GM19397 (cell line): ENCODE measurements at regions not wholly inside any gene's neighbourhood (a gene's known extent, or its start where the extent isn't known, plus 50 kb on each side); places are given as distances from the start of the nearest gene placed in this dataset.

Experiments
- ATAC-seq: cut with Tn5 transposase; IDR thresholded peaks from one replicate; pipeline ENCODE4 v1.9.1; 2021; ENCODE audit warnings: mild to moderate bottlenecking, moderate library complexity; ENCODE audit not compliant: unreplicated experiment

DNA sequence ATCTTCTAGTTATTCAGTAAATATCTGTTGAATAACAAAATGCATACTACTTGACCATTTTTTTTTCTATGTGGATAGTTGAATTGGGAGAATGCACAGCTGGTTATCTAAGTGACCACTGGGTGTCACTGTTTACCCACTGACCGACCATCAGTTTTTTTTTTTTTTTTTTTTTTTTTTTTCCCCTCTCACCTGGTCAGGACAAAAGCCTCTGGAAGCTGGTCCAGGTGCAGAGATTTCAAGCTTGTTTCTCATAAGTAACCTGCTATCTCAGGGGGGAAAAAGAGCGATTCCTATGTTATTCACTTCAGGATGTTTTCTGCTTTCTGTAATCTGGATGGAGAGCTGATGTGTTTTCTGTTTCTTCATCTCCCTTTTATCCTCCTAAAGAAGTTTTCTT lies 256.0 kb downstream of the DCDC2C start:
- no peak for ATAC-seq

DNA sequence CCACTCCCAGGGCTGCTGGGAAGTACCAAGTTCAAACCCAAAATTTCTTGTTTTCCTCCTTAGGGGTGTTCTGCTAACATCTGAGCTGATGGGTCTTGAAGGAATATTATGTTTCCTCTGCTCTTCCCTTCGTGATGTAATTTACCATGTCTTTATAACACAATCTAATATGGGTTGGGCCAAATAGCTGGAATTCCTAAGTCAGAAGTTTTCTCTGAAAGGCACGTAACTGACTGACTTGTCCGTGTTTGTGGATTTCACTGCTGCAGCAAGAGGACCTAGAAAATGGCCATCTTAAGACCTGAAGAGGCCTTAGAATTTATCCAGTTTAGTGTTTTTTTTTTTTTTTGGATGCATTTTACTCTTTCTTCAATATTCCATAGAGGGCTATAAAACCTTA lies 256.7 kb downstream of the DCDC2C start:
- no peak for ATAC-seq

DNA sequence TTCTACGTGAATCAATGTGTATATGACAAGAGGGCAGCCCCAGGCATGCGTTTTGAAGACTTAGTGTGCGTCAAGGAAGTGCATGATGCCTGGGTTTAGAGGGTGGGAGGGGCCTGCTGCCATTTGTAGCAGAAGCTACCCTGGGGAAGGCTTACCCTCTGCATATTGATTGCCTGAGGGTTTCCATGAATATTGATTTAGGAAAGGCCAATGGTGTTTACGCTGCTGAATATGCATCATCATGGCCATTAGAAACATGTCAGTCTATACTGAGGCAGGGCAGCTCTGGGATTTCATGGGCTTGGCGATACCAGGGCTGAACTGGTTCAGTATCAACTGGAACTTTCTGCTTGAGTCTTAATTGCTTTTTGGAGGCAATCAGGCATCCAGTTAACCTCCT lies 259.3 kb downstream of the DCDC2C start:
- ATAC-seq = no peak

DNA sequence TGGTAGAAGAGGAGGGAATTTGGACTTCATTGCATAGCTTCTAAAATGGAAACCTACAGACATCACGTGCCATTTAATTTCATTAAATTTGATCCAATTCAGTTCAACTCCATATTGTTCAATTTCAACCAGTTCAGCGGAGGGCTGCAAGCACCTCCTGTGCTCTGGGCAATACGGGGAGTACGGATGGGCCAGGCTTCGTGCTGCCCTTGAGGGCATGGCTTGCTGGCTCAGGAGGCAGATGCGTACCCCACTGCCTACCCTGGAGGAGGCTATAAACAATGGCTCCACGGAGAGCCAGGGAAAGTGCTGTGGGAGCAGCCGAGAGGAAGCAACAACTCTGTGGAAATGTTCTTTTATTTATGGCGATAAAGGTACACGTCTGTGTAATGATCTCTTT lies 261.8 kb downstream of the DCDC2C start:
- no peak for ATAC-seq

DNA sequence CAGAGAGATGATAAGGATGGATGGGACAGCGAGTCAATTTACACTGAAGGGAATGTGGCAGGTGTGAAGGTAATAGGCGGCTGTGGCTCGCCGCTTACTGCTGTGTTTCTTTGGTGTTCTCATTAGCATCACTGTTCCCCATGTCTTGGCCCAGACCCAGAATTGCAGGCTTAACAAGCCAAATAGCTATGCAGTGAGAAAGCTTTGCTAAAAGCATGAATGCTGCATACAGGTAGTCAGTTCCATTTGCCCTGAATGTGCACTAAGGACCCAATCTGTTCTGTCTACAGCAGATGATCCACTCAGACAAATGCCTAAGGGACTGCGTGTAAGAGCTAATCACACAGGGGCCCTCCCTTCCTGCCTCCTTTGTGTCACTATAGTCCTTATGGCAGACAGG lies 262.6 kb downstream of the DCDC2C start:
- no peak for ATAC-seq

DNA sequence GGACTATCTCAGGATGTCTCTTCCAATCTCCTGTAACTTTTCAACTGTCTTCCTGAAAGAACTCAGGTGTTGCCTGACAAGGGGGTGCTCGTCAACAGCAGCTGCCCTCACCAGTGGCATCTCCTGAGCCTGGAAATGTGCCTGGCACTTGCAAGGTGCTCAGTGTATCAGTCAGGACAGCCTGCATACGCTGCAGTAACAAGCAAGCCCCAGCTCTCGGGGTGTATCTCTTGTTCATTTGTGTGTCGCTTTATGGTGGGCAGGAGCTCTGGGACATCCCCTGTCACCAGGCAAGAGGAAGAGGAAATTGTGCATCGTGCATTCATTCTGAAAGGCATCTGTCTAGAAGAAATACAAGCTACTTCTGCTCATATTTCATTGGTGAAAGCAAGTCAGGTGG lies 263.1 kb downstream of the DCDC2C start:
- ATAC-seq = no peak

DNA sequence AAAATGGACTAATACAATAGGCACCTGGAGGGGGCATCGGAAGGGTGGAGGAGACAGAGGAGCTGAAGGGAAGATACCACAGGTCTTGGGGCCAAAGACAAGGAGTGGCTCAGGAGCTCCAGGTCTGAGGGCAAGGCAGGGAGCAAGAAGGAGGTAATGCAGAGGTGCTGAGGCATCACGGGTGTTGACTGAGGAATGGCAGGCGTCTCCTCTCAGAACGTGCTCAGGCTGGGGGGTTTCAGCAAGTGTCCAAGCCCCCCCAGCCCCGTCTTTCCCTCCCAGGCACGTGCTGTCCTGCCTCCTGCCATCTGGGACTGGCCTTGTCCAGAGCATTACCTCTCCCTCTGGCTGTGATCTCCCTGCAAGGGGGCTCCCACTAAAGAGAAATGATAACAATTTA lies 265.4 kb downstream of the DCDC2C start:
- ATAC-seq = no peak

DNA sequence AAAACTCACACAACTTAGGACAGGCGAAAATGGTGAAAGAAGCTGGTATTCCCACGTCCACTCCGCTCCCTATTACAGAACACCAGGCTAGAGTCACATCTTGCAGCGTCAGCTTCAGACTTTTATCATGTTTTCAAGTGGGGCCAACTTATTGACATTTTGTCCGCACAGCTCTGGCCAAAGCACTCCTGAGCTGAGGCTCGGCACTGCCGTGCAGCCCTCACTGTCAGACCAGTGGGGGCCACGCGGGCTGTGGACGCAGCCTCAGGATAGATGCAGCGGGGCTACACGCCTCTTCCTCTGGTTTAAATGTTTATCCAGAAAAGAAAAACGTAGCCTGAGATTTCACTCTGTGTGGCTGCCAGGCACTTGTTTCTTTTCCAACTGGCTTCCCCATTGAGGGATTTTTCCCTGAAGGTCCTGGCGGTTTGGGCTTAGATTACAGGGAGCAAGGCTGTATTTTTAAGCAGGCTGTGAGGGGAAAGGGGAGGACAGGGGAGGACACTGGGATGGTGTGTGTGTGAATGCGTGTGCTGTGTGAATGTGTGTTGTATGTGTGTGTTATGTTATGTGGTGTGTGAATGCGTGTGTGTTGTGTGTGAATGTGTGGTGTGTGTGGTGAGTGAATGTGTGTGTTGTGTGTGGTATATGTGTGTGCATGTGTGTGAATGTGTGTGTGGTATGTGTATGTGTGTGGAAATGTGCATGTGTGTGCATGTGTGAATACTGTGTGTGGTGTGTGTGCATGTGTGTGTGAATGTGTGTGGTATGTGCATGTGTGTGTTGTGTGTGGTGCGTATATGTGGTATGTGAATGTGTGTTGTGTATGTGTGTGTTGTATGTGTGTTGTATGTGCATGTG lies 267.6 kb downstream of the DCDC2C start:
- ATAC-seq = no peak

DNA sequence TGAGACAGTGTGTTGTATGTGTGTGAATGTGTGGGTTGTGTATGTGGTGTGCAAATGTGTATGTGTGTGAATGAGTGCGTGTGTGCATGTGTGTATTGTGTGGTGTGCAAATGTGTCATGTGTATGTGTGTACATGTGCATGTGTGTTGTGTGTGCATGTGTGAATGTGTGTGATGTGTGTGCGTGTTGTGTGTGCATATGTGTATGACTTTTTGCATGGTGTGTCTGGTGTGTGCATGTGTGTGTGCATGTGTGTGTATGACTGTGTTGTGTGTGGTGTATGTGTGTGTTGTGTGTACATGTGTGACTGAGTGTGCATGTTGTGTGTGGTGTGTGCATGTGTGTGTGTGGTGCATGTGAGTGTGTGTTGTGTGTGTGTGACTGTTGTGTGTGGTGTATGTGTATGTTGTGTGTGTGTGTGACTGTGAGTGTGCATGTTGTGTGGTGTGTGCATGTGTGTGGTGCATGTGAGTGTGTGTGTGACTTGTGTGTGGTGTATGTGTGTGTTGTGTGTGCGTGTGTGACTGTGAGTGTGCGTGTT lies 268.3 kb downstream of the DCDC2C start:
- ATAC-seq = no peak

DNA sequence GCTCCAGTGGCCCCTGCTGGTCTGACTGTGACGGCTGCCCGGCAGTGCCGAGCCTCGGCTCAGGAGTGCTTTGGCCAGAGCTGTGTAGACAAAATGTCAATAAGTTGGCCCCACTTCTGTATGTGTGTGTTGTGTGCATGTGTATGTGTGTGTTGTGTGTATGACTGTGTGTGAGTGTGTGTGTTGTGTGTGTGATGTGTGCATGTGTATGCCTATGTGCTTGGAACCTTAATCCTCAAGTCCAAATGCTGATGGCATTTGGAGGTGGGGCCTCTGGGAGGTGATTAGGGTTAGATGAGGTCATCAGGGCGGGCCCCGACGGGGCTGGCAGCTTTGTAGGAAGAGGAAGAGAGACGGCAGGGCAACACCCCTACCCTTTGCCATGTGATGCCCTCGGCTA lies 269.0 kb downstream of the DCDC2C start:
- ATAC-seq = no peak

DNA sequence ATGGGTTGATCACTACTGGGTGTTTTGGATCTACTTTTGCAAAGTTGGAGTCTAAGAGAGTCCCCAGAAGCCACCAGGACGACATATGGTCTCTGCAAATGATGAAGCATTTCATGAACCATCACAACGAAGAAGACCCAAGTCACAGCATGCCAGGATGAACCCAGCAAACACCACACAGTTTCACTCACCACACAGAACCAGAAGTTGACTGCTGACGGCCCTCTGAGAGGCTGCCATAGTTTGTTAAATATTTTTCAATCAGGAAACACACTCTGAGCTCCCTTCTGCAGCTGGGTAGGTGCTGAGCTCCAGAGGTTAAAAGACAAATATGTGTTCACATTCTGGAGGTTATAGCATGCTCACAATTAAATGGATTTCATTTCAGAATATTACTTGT lies 271.4 kb downstream of the DCDC2C start:
- ATAC-seq = no peak

DNA sequence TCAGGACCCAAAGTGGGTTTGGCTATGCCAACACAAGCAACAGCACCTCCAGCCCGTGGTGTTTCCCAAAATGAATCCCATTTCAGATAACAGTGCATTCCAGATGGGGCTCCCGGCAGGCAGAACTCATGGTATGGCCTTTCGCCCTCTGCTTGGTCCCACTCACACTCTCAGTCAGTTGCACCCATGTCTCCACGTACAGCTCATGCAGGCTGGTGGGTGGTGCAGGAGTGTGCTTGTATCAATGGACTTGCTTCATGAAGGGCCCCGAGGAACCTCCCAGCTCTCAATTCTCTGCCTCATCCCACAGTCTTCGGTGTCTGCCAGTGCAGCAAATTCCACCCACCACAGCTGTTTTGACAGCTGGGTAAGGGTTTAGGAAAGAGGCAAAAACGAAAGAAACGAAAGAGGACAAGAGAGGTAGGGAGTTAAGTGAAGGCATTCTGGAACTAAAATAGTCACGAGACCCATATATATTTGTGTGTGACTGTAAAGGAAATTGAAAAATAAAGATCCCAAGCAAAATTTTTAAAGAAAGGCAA lies 278.1 kb downstream of the DCDC2C start:
- no peak for ATAC-seq

DNA sequence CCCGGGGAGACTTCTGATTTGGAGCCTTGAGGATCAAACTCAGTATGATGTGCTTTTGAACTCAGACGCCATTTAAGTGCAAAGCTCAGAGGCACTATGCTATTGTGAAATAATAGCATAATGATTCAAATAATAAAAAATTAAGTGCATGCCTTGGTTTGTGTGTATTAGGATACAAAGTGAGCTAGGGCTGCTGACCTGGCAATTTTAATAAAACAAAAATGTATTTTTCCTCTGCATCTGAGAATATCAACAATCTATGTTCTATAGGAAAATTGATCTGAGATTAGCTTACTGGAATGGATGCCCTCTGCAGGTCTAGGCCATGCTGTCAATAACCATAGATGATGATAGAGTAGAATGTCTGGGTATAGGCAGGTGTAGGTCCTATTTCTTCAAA lies 278.8 kb downstream of the DCDC2C start:
- ATAC-seq = no peak

DNA sequence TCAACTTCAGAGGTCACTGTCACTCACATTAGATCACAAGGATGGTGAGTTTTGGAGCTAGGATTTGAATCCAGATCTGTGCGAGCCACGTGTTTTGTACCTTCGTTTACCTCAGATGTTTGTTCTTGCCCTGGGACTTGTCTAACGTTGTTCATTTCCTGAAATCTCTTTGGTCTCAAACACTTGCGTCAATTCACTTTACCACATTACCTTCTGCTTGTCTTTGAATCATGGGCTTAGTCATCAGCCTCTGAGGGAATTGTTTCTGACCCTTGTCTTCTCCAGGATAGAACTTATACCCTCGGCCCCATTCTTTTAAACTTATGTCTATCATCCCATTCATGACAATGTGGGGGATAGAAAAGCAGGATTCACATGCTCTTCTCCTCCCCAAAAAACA lies 282.7 kb downstream of the DCDC2C start:
- no peak for ATAC-seq

DNA sequence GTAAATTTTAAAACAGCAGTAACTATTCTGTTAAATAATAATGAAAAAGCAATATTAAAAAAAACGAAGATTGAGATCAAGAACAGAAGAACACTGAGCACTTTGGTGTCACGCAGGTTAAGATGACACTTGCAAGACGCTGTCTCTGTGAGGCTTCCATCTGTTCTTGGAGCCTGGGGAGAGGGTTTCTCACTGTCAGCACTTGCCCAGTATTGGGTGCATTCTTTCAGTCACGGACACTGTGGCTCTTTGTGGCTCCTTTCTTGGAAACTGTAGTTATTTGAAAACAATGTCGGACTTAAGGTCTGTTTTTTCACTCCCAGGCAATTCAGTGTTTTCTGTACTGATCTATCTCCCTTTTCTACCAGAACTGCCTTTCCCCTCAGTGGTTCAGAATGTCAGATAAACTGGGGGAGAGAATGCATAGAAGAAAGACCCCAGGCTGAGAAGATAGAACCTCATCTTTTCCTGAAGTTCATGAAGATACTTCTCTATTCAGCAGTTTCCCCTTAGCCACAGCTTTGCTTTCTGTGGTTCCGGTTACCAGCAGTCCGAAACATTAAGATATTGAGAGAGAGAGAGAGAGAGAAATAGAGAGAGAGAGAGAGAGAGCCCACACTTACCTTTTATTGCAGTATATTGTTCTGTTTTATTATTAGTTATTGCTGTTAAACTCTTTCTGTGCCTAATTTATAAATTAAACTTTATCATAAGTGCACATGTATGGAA lies 283.3 kb downstream of the DCDC2C start:
- no peak for ATAC-seq

DNA sequence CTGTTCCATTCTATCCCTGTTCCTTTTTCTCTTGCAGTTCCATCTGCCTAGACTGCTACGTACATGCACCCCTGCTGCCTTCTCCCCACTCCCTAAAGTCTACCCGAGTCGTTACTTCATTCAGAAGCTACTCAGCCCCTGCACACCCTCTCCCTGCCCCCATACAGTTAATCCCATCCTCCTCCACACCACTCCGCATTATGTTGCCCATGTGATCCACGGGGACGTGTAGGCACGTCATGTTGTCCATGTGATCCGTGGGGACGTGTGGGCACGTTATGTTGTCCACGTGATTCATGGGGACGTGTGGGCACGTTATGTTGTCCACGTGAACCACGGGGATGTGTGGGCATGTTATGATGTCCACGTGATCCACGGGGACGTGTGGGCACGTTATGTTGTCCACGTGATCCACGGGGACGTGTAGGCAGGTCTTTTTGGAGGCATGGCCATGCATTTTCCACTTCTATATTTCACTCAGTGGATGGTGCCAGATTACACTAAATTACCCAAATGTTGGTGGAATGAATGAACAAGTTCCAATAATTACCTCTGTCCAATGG lies 299.5 kb downstream of the DCDC2C start:
- no peak for ATAC-seq

DNA sequence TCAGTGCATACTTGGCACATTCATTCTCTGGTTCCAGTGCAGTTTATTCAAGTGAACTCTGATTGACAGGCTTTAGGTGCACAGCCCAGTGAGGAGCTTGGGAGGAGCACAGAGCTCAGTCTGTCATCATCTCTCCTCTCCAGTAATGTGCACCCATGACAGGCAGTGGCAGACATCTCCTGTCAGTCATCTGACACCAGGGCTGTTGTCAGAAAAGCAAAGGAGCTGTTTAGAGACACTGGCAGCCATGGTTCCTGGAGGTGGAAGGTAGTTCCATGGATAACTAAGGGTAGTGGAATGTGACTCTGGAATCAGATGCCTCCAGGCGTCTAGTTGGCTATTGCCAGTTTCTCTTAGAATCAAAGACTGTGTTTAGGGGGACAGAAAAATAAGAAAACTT lies 308.8 kb downstream of the DCDC2C start:
- no peak for ATAC-seq

DNA sequence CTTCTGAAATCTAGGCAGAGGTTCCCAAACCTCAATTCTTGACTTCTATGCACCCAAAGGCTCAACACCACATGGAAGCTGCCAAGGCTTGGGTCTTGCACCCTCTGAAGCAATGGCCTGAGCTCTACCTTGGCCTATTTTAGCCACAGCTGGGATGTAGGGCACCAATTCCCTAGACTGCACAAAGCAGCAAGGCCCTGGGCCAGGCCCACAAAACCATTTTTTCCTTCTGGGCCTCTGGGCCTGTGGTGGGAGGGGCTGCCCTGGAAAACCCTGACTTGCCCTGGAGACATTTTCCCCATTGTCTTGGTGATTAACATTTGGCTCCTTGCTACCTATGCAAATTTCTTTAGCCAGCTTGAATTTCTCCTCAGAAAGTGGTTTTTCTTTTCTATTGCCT lies 315.2 kb downstream of the DCDC2C start:
- no peak for ATAC-seq

DNA sequence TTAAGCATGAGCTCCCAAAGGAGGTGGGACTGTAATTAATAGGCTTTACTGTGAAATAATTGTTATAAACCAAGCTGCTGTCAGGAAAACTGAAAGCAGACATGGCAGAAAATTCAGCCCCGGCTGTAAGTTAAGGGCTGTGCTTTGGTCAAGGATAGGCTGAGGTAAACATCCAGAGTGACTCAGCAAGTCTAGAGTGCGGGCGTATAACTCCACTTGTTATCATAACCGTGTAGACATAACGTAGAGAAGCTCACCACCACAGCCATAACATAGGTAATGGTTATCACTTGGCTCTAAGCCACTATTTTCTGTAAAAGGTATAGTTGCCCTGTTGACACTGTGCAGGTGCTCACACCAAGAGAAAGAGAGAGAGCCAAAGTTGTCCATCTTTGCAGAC lies 316.8 kb downstream of the DCDC2C start:
- no peak for ATAC-seq

DNA sequence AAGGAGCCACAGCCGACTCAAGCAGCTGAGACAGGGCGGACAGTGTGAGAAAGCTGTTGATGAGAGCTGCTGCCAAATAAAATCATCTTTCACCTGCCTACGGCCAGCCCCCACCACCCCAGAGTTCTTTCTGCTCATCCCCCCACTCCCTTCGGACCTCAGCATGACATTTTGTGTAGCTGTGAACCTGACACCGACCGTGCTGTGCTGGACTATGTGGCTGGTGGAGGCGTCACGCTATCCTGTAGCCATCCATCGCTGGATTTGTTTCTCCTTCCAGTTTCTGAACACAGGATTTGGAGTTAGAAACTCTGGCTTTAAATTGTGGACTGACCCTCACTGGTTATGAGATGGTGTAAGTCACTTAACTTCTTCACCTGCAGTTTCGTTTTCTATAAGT lies 317.3 kb downstream of the DCDC2C start:
- ATAC-seq = no peak

DNA sequence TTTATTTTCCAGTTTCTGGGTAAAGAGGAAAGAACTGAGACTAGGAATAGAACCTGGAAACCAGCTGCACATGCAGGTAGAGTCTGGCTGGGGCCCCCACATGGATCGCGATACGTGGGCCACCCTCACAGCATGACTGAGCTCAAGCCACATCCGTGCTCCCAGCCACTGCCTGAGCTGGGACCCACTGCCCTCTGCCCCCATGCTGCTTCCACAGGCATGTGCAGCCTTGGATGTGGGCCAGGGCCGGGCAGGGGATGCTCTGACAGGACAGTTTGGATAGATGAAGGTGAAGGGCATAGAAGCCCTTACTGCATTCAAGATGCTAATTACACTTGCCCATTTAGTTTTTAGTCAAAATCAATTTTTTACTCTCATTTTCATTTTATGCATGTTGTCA lies 321.2 kb downstream of the DCDC2C start:
- no peak for ATAC-seq

DNA sequence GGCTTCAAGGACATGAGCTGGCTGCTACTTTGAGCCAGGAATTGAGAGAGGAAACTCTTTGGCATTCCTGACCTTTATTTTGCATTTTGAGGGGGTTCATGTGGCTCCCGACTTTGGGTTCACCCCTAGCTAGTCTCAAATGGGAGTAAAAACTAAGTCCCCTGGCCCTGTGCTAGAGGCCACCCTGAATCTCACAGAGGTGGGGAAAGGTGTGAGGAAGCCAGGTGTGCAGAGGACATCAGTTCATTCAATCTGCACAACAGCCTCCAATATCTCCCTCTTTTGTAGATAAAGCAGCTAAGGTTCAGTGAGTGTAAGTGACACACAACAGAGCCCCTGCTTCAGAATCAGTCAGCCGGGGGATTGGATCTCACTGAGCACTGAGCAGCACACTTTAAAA lies 325.7 kb downstream of the DCDC2C start:
- no peak for ATAC-seq
